22Rv1 (cell line): ENCODE measurements at regions not wholly inside any gene's neighbourhood (a gene's known extent, or its start where the extent isn't known, plus 50 kb on each side); places are given as distances from the start of the nearest gene placed in this dataset.

Experiments
- H3K27ac ChIP-seq: fragments of 450-650 bp; 2 replicates; pipeline ENCODE4 v1.5.1; 2017
- ZFX ChIP-seq: fragments of 450-650 bp; IDR thresholded peaks from 2 replicates; pipeline ENCODE4 v1.6.1; 2017; ENCODE audit warnings: antibody characterized with exemption, borderline replicate concordance
- TF ChIP-seq, protein P1 (sequence below): fragments of 450-650 bp; IDR thresholded peaks from 2 replicates; pipeline ENCODE4 v1.5.1; 2017; ENCODE audit warnings: mild to moderate bottlenecking

DNA sequence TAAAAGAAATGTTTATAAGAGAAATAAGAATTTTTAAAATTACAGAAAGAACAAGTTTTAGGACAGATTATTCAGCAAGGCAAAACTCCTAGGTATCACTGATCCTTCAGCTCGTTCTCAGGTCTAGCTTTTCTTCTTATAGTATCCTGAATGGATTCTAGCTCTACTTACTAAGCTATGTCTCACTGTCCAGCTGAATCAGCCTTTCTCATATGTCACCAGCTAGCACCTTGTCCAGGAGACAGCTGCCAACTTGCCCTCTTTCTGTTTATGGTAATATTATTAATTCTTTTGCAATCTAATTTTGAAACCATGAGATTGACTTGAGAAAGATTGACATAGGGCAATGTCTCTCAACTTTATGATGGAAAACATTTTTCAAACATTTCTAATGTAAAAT lies 159.9 kb downstream of the LYPLAL1 start:
- no peak overlapping the region for H3K27ac ChIP-seq
- no peak for TF ChIP-seq ZFX
- TF ChIP-seq, protein P1, sequence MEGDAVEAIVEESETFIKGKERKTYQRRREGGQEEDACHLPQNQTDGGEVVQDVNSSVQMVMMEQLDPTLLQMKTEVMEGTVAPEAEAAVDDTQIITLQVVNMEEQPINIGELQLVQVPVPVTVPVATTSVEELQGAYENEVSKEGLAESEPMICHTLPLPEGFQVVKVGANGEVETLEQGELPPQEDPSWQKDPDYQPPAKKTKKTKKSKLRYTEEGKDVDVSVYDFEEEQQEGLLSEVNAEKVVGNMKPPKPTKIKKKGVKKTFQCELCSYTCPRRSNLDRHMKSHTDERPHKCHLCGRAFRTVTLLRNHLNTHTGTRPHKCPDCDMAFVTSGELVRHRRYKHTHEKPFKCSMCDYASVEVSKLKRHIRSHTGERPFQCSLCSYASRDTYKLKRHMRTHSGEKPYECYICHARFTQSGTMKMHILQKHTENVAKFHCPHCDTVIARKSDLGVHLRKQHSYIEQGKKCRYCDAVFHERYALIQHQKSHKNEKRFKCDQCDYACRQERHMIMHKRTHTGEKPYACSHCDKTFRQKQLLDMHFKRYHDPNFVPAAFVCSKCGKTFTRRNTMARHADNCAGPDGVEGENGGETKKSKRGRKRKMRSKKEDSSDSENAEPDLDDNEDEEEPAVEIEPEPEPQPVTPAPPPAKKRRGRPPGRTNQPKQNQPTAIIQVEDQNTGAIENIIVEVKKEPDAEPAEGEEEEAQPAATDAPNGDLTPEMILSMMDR = no peak

DNA sequence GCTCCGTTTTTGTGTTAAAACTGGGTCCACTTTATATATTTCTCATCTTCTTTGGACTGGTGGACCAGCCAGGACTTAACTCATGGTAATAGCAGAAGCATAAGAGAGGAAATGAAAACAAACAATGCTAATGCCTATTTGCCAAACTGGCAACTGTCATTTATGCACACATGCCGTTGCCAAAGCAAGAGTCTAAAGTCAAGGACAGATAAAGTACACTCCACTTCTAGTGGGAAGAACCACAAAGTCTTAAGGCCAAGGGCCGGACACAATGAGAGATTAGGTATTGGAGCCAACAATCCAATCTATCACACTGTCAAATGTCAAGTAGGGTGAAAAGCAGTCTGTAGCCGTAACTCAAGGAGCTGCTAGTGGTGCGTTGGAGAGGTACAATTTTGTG lies 157.7 kb downstream of the LYPLAL1 start:
- no peak for TF ChIP-seq ZFX
- TF ChIP-seq, protein P1 = no peak
- no peak overlapping the region for H3K27ac ChIP-seq

DNA sequence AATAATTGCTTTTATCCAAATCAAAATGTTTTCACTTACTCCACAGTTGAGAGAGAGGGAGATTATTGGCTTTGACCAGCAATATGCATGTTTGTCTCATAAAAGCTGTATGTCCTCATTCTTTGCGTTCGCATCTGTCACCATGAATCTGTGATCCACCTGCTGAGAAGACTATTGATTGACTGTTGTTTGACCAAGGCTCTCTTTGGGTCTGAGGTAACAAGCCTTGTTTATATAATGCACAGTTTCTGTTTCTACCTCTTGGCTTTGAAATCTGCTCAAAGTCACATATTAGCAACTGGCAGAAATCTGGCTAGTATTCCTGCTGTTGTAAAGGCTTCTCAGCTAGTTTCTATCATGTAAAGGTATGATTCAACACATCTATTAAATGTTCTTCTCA lies 157.0 kb downstream of the LYPLAL1 start:
- H3K27ac ChIP-seq = no peak overlapping the region
- no peak for TF ChIP-seq ZFX
- TF ChIP-seq, protein P1 = no peak

DNA sequence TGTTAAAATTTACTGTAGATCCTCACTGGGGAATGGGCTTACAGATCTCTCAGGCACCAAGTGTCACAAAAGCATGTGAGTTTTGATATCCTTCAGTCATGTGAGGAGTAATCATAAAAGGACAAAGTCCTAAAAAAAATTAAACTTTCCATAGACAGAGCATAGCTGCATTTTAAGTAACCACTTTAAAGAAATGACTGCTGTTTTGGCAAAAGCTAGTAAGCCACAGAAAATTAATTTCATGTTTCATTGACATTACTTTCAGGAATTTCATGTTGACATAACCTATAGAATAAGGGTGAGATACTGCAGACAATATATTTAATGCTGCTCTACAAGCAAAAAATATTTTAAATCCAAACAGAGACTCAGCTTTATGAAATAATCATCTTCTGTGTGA lies 156.3 kb downstream of the LYPLAL1 start:
- no peak for TF ChIP-seq ZFX
- no peak overlapping the region for H3K27ac ChIP-seq

DNA sequence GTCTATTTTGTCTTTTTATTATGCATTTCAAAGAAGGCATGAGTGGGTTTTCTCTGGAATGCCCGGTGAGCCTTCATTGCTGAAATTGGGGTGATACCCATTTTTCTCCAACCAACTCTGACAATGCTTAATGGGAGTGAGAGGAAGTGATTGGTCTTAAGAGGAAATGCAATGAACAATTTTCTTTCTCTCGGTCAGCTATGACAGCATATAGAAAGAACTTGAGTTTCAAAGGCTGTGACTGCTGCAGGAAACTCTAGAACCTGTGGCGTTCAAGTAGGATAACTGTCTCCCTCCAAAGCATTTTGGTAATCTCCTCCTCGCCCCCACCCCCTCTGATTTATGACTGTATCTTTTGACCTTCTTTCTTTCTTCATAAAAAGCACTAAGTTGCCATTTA lies 155.9 kb downstream of the LYPLAL1 start:
- no peak overlapping the region for H3K27ac ChIP-seq
- TF ChIP-seq, protein P1 = no peak
- no peak for TF ChIP-seq ZFX

DNA sequence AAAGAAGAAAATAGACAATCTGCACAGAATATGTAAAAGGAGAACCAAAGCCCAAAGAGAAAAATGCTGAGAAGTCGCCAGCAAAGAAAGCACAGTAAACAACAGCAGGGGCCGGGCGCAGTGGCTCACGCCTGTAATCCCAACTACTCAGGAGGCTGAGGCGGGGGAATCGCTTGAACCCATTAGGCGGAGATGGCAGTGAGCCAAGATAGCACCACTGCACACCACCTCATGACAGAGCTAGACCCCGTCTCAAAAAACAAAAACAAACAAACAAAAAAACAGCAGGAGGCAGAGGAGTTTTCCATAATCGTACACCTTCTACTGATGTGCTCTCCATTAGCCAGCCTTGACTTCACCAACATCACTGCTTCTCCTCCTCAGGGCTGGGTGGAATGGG lies 153.2 kb downstream of the LYPLAL1 start:
- no peak overlapping the region for H3K27ac ChIP-seq
- TF ChIP-seq, protein P1 = no peak
- TF ChIP-seq ZFX = no peak

DNA sequence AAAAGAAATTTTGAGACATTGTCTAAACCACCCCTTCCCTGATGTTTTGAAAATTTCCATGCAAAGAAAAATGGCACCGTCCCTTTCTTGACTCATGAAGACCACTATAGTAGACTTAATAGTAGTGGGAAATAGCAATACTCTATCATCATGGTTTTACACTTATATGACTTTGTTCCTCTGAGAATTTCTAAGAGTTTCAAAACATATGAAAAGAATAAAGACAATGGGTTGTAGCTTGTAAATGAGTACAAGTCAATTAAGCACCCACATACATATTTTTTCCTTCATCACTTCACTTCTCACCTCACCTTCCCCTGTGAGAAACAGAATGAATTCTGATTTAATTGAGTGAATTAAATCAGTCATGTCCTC lies 151.7 kb downstream of the LYPLAL1 start:
- no peak for TF ChIP-seq ZFX
- TF ChIP-seq, protein P1 = no peak
- no peak overlapping the region for H3K27ac ChIP-seq

DNA sequence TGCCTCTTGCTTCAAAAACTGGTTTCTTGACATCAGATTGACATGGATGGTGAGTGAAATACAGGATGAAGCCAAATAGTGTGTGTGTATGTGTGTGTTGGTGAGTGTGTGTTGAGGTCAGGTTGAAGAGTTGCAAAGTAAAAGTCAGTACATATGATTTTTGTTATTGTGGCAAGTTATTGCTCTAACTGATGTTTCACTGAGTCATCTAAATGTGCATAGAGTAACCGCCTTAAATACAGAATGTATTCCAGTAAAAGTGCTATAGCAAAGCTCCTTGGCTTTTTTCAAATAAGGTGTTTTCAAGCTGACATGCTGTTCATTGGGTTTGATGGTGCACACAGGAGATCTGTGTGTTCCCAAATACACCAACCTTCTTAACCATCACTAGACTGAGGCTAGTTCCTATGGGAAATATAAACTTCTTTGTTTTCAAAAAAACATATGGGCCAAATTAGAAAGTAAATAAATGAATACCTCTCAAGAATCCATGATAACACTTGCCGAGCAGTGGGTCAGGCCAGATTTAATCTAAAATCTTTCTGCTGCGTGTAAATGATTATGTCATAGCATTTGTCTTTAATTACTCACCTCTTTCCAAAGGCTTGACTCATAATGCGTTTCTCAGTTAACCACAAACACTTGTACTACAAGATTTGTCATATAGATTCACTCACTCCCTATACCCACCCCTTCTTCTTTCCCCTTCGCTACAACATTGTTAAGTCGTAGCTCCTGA lies 151.1 kb downstream of the LYPLAL1 start:
- TF ChIP-seq ZFX = no peak
- TF ChIP-seq, protein P1 = no peak
- no peak overlapping the region for H3K27ac ChIP-seq
